ENCODE measurements at regions not wholly inside any gene's neighbourhood (a gene's known extent, or its start where the extent isn't known, plus 50 kb on each side); places are given as distances from the start of the nearest gene placed in this dataset.
"Not testable (repeated sequence)": the region's sequence is repeated elsewhere in the genome, so short reads cannot be mapped to it uniquely, and the experiment has no call there.

- DNase-seq = not testable (repeated sequence)
These were observed 308.8 kb upstream of the SFSWAP start for GRCh38 chr12:131401907-131402633.

- DNase-seq = no peak
These were observed 308.0 kb upstream of the SFSWAP start for GRCh38 chr12:131402781-131403396.

- no peak for DNase-seq
These were observed 307.2 kb upstream of the SFSWAP start for GRCh38 chr12:131403676-131404075.

- no peak for DNase-seq
These were observed 306.2 kb upstream of the SFSWAP start for GRCh38 chr12:131404705-131405104.

- no peak for DNase-seq
These were observed 303.5 kb upstream of the SFSWAP start for GRCh38 chr12:131407221-131408035.

GRCh38 chr12:131408036-131408365, 302.9 kb upstream of the SFSWAP start:
- DNase-seq = no peak

GRCh38 chr12:131408484-131408883, 302.4 kb upstream of the SFSWAP start:
- DNase-seq = no peak

- no peak for DNase-seq
These were observed 301.7 kb upstream of the SFSWAP start for GRCh38 chr12:131409211-131409610.

- DNase-seq = not testable (repeated sequence)
These were observed 299.1 kb upstream of the SFSWAP start for GRCh38 chr12:131411827-131412226.

- DNase-seq = no peak
These were observed 297.9 kb upstream of the SFSWAP start for GRCh38 chr12:131413006-131413405.

GRCh38 chr12:131413471-131413870, 297.4 kb upstream of the SFSWAP start:
- DNase-seq = no peak

GRCh38 chr12:131414155-131414922, 296.6 kb upstream of the SFSWAP start:
- DNase-seq = not testable (repeated sequence)

GRCh38 chr12:131415781-131416180, 295.1 kb upstream of the SFSWAP start:
- DNase-seq = no peak

- DNase-seq = no peak
These were observed 292.8 kb upstream of the SFSWAP start for GRCh38 chr12:131418121-131418520.

- DNase-seq = no peak
These were observed 292.0 kb upstream of the SFSWAP start for GRCh38 chr12:131418884-131419283.

- no peak for DNase-seq
These were observed 289.9 kb upstream of the SFSWAP start for GRCh38 chr12:131420867-131421447.

- no peak for DNase-seq
These were observed 289.2 kb upstream of the SFSWAP start for GRCh38 chr12:131421509-131422186.

GRCh38 chr12:131422187-131422520, 288.7 kb upstream of the SFSWAP start:
- no peak for DNase-seq

- DNase-seq = no peak
These were observed 288.1 kb upstream of the SFSWAP start for GRCh38 chr12:131422744-131423143.

GRCh38 chr12:131424270-131424669, 286.6 kb upstream of the SFSWAP start:
- no peak for DNase-seq

- no peak for DNase-seq
These were observed 285.5 kb upstream of the SFSWAP start for GRCh38 chr12:131425112-131426075.

Measured in GDM1 (cell line).